ENCODE measurements at regions not wholly inside any gene's neighbourhood (a gene's known extent, or its start where the extent isn't known, plus 50 kb on each side); places are given as distances from the start of the nearest gene placed in this dataset.

- no peak for TF ChIP-seq CTCF (IDR thresholded peaks at IDR 0.05)
- no peak for TF ChIP-seq EZH2 (IDR thresholded peaks at IDR 0.05)
- no peak for TF ChIP-seq EZH2phosphoT487 (IDR thresholded peaks at IDR 0.05)
Measured at GRCh38 chr12:24285448-24285847, 336.0 kb upstream of the SOX5 start.

All from neural progenitor cell (in vitro differentiated cells).